HCT116 (cell line): ENCODE measurements at regions not wholly inside any gene's neighbourhood (a gene's known extent, or its start where the extent isn't known, plus 50 kb on each side); places are given as distances from the start of the nearest gene placed in this dataset.

ENCODE experiments used
- ATAC-seq: fragments of 200-7000 bp; cut with Tn5 transposase; 2 replicates; pipeline ENCODE4 v1.9.1; 2020; ENCODE audit warnings: mild to moderate bottlenecking, moderate library complexity
- BruUV-seq: library from RNA; stranded (reverse); fragments of 400-500 nt; replicated peaks from 2 replicates; lab custom pipeline; 2021; lab: Mats Ljungman, UMichigan
- CTCF ChIA-PET: fragments of 300-600 bp; sonication (Branson Sonifier 250); formaldehyde crosslinking; loops from one replicate; lab custom pipeline; 2021; ENCODE audit warnings: antibody characterized with exemption; lab: Charles Lee
- POLR2A ChIA-PET: fragments of 300-600, 350-600 bp; sonication (Branson Sonifier 250); formaldehyde crosslinking; loops from one replicate; lab custom pipeline; 2021; ENCODE audit warnings: antibody characterized with exemption; lab: Charles Lee
- RAD21 ChIA-PET, 2 experiments: fragments of 300-600 bp; sonication (Branson Sonifier 250); formaldehyde crosslinking; loops; one replicate each; lab custom pipeline; 2023; ENCODE audit warnings: low total read pairs in 2 of 2; ENCODE audit not compliant: uncharacterized antibody in 2 of 2, unreplicated experiment in 2 of 2, low non-redundant PET in 1 of 2; lab: Charles Lee
- DNase-seq: peaks from one replicate; pipeline ENCODE4 v3.0.0-alpha.2; 2010; ENCODE audit warnings: low read depth, low spot score
- H2AFZ ChIP-seq: fragments of 200-600 bp; shearing (Covaris generic), sonication (generic); 2 replicates; pipeline ENCODE4 v1.6.1; 2017; ENCODE audit warnings: low read depth, mixed run types, mixed read lengths, antibody characterized with exemption, low read length; ENCODE audit not compliant: poor library complexity, severe bottlenecking
- H3K27ac ChIP-seq: 2 replicates; pipeline ENCODE4 v1.5.1; 2012; ENCODE audit warnings: low read depth, low read length
- H3K27me3 ChIP-seq: fragments of 200-600 bp; sonication (generic); 2 replicates; pipeline ENCODE4 v1.6.1; 2016; ENCODE audit warnings: mixed run types, low read length, mixed read lengths; ENCODE audit not compliant: insufficient read depth
- H3K36me3 ChIP-seq, 2 experiments: fragments of 200-500 bp in 1 of 2; fragments of 200-600 bp in 1 of 2; sonication (Bioruptor generic) in 1 of 2; sonication (generic) in 1 of 2; 2 replicates each; pipeline versions ENCODE4 v1.5.1 to v1.6.1; 2014 to 2016; ENCODE audit warnings: low read length in 2 of 2, inconsistent platforms in 1 of 2, mixed read lengths in 1 of 2, mixed run types in 1 of 2; ENCODE audit not compliant: insufficient read depth in 2 of 2, control insufficient read depth in 1 of 2
- H3K4me1 ChIP-seq, 2 experiments: fragments of 200-600 bp in 1 of 2; sonication (generic) in 1 of 2; 2 replicates each; pipeline versions ENCODE4 v1.5.1 to v1.6.1; 2012 to 2017; ENCODE audit warnings: low read length in 2 of 2, inconsistent platforms in 1 of 2, mild to moderate bottlenecking in 1 of 2, mixed read lengths in 1 of 2, mixed run types in 1 of 2, moderate library complexity in 1 of 2; ENCODE audit not compliant: insufficient read depth in 2 of 2, control insufficient read depth in 1 of 2
- H3K4me2 ChIP-seq: fragments of 200-600 bp; sonication (generic); 2 replicates; pipeline ENCODE4 v1.6.1; 2017; ENCODE audit warnings: mixed run types, low read length, mixed read lengths
- H3K4me3 ChIP-seq, 2 experiments: fragments of 200-600 bp in 1 of 2; sonication (generic) in 1 of 2; replicated peaks in 1 of 2; 2 replicates each; pipeline ENCODE4 v1.5.1; 2011 to 2016; ENCODE audit warnings: low read length in 2 of 2, control low read depth in 1 of 2, low read depth in 1 of 2, mild to moderate bottlenecking in 1 of 2, mixed read lengths in 1 of 2, mixed run types in 1 of 2
- H3K79me2 ChIP-seq: fragments of 200-600 bp; sonication (generic); 2 replicates; pipeline ENCODE4 v1.6.1; 2017; ENCODE audit warnings: mild to moderate bottlenecking, mixed run types, low read length, moderate library complexity, mixed read lengths; ENCODE audit not compliant: insufficient read depth
- H3K9ac ChIP-seq: fragments of 200-600 bp; sonication (generic); 2 replicates; pipeline ENCODE4 v1.6.1; 2016; ENCODE audit warnings: low read length, mixed read lengths
- H3K9me2 ChIP-seq: fragments of 200-600 bp; sonication (generic), shearing (Covaris generic); 2 replicates; pipeline ENCODE4 v1.6.1; 2017; ENCODE audit warnings: mixed run types, mild to moderate bottlenecking, moderate library complexity; ENCODE audit not compliant: insufficient read depth
- H3K9me3 ChIP-seq, 2 experiments: fragments of 200-500 bp in 1 of 2; fragments of 200-600 bp in 1 of 2; sonication (Bioruptor generic) in 1 of 2; sonication (generic) in 1 of 2; 2 replicates each; pipeline ENCODE4 v1.6.1; 2014 to 2017; ENCODE audit warnings: low read length in 2 of 2, mixed read lengths in 2 of 2, inconsistent platforms in 1 of 2, low read depth in 1 of 2, mild to moderate bottlenecking in 1 of 2, mixed run types in 1 of 2, moderate library complexity in 1 of 2; ENCODE audit not compliant: control insufficient read depth in 1 of 2, insufficient read depth in 1 of 2
- H4K20me1 ChIP-seq: fragments of 200-600 bp; sonication (generic), shearing (Covaris generic); 2 replicates; pipeline ENCODE4 v1.6.1; 2017; ENCODE audit warnings: mixed run types, mild to moderate bottlenecking, moderate library complexity; ENCODE audit not compliant: insufficient read depth
- CBX3 ChIP-seq: IDR thresholded peaks from 2 replicates; pipeline ENCODE4 v1.6.1; 2012; ENCODE audit warnings: low read depth
- CEBPB ChIP-seq: IDR thresholded peaks from 2 replicates; pipeline ENCODE4 v1.6.1; 2012; ENCODE audit warnings: low read depth
- EZH2 ChIP-seq: fragments of 200-600 bp; sonication (generic); IDR thresholded peaks from 2 replicates; pipeline ENCODE4 v1.6.1; 2017; ENCODE audit warnings: antibody characterized with exemption, mixed run types
- MAX ChIP-seq: IDR thresholded peaks from 2 replicates; pipeline ENCODE4 v1.6.1; 2012
- POLR2AphosphoS5 ChIP-seq: IDR thresholded peaks from 2 replicates; pipeline ENCODE4 v1.6.1; 2011; ENCODE audit warnings: mild to moderate bottlenecking, low read depth, low read length, moderate library complexity
- SP1 ChIP-seq: IDR thresholded peaks from 2 replicates; pipeline ENCODE4 v1.6.1; 2012; ENCODE audit warnings: low read depth
- SRF ChIP-seq: IDR thresholded peaks from 2 replicates; pipeline ENCODE4 v1.6.1; 2012; ENCODE audit warnings: low read depth
- ZNF274 ChIP-seq: fragments of 200-500 bp; sonication (Bioruptor generic); IDR thresholded peaks from 2 replicates; pipeline ENCODE4 v1.6.1; 2014; ENCODE audit warnings: mild to moderate bottlenecking, low read depth, low read length, inconsistent platforms
- intact Hi-C: fragments of 100-400 bp; cut with micrococcal nuclease; formaldehyde crosslinking; loops from 2 replicates; pipeline ENCODE4 v1.10.0; 2022
- TF ChIP-seq, protein P1 (sequence below): IDR thresholded peaks from 2 replicates; pipeline ENCODE4 v1.6.1; 2012; ENCODE audit warnings: low read depth
- TF ChIP-seq, protein P2 (sequence below): IDR thresholded peaks from 2 replicates; pipeline ENCODE4 v1.6.1; 2012

GRCh38 chr2:128395196-128395595 lies 76.5 kb upstream of the HS6ST1 start:
- intact Hi-C loops = no loop called here
- Histone ChIP-seq H3K36me3 (no peaks in the 10 kb centered on the region), H2AFZ (no peak overlapping the region), H3K27me3 (0 out of 2 replicates have a peak, but pooled peaks cover 3% of the 10 kb centered on the region), H3K4me2 (no peak overlapping the region), H3K79me2 (no peaks in the 10 kb centered on the region)
- RAD21 ChIA-PET = no interaction called here
- POLR2A ChIA-PET = no interaction called here
- CTCF ChIA-PET = no interaction called here
- ATAC-seq = no peak
- TF ChIP-seq SP1 (no peak), MAX (no peak), CBX3 (no peak), ZNF274 (no peak), EZH2 (no peak), SRF (no peak), POLR2AphosphoS5 (no peak), CEBPB (no peak)
- TF ChIP-seq, protein P1, sequence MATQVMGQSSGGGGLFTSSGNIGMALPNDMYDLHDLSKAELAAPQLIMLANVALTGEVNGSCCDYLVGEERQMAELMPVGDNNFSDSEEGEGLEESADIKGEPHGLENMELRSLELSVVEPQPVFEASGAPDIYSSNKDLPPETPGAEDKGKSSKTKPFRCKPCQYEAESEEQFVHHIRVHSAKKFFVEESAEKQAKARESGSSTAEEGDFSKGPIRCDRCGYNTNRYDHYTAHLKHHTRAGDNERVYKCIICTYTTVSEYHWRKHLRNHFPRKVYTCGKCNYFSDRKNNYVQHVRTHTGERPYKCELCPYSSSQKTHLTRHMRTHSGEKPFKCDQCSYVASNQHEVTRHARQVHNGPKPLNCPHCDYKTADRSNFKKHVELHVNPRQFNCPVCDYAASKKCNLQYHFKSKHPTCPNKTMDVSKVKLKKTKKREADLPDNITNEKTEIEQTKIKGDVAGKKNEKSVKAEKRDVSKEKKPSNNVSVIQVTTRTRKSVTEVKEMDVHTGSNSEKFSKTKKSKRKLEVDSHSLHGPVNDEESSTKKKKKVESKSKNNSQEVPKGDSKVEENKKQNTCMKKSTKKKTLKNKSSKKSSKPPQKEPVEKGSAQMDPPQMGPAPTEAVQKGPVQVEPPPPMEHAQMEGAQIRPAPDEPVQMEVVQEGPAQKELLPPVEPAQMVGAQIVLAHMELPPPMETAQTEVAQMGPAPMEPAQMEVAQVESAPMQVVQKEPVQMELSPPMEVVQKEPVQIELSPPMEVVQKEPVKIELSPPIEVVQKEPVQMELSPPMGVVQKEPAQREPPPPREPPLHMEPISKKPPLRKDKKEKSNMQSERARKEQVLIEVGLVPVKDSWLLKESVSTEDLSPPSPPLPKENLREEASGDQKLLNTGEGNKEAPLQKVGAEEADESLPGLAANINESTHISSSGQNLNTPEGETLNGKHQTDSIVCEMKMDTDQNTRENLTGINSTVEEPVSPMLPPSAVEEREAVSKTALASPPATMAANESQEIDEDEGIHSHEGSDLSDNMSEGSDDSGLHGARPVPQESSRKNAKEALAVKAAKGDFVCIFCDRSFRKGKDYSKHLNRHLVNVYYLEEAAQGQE = no peak
- TF ChIP-seq, protein P2, sequence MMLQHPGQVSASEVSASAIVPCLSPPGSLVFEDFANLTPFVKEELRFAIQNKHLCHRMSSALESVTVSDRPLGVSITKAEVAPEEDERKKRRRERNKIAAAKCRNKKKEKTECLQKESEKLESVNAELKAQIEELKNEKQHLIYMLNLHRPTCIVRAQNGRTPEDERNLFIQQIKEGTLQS = no peak
- TF ChIP-seq, all 23 proteins: peak for 0
- Histone ChIP-seq H3K4me1 (no peaks in the 10 kb centered on the region), H3K9me3 (no peaks in the 10 kb centered on the region), H3K27ac (no peak overlapping the region), H3K4me3 (no peak overlapping the region), H4K20me1 (no peaks in the 10 kb centered on the region), H3K9me2 (no peaks in the 10 kb centered on the region), H3K9ac (no peak overlapping the region)
- no TSS peak for BruUV-seq
- DNase-seq = no peak
